ENCODE measurements at regions not wholly inside any gene's neighbourhood (a gene's known extent, or its start where the extent isn't known, plus 50 kb on each side); places are given as distances from the start of the nearest gene placed in this dataset.

GRCh38 chr5:25009063-25009462, 364.3 kb upstream of the CDH10 start:
- H3K36me3 ChIP-seq (ENCODE audit: control insufficient read depth in 2 of 4, insufficient read depth in 4 of 4, low read length in 3 of 4): no peaks in the 10 kb centered on the region
- H4K20me1 ChIP-seq (replicated peaks in 1 of 2; ENCODE audit: control insufficient read depth in 1 of 2, insufficient read depth in 2 of 2, low read length in 2 of 2): no peaks in the 10 kb centered on the region
- no peak overlapping the region for H4K5ac ChIP-seq (ENCODE audit: insufficient read length, low read depth, low read length)
- H2BK12ac ChIP-seq (ENCODE audit: low read depth, low read length): no peak overlapping the region
- H3K9me3 ChIP-seq (ENCODE audit: insufficient read depth in 2 of 2, low read depth in 1 of 2, low read length in 1 of 2): no peaks in the 10 kb centered on the region
- POLR2A ChIA-PET (ENCODE audit: partially characterized antibody): no interaction called here
- no peaks in the 10 kb centered on the region for H3K4me1 ChIP-seq (replicated peaks in 1 of 4; ENCODE audit: control insufficient read depth in 3 of 4, insufficient read depth in 4 of 4, low read length in 3 of 4)
- H3K23ac ChIP-seq (ENCODE audit: insufficient read length): no peak overlapping the region
- no peak overlapping the region for H4K91ac ChIP-seq (replicated peaks; ENCODE audit: insufficient read length, low read length)
- no peak overlapping the region for H3K56ac ChIP-seq (replicated peaks; ENCODE audit: insufficient read length, low read depth, low read length)
- no peak for DNase-seq (ENCODE audit: low read depth in 1 of 2, low spot score in 2 of 2)
- H2AK5ac ChIP-seq (ENCODE audit: low read depth, low read length): no peak overlapping the region
- H2AFZ ChIP-seq (ENCODE audit: low read length): no peak overlapping the region
- no peak overlapping the region for H3K4ac ChIP-seq (replicated peaks; ENCODE audit: insufficient read length, low read depth, low read length)
- no peak overlapping the region for H3K4me3 ChIP-seq (ENCODE audit: extremely low read depth in 1 of 4, insufficient read depth in 2 of 4, low read depth in 3 of 4, low read length in 4 of 4)
- CTCF ChIA-PET (ENCODE audit: partially characterized antibody): interaction anchor here (0.7 to 2.4 kb wide), 6 partner anchors 9 to 416 kb away, joined by 3 to 12 read pairs (median 3); no protein-coding TSS in a partner anchor
- no peak overlapping the region for H3K18ac ChIP-seq (ENCODE audit: extremely low read depth, low read length)
- no peak overlapping the region for H3K4me2 ChIP-seq (ENCODE audit: insufficient read depth in 1 of 2, low read depth in 2 of 2, low read length in 2 of 2)
- H2BK120ac ChIP-seq (replicated peaks; ENCODE audit: low read depth, low read length): no peak overlapping the region
- H3K14ac ChIP-seq (ENCODE audit: insufficient read length): no peak overlapping the region
- no peak overlapping the region for H2BK20ac ChIP-seq (ENCODE audit: low read length)
- no peak overlapping the region for H4K8ac ChIP-seq (ENCODE audit: extremely low read depth, insufficient read depth, low read length)
- no peaks in the 10 kb centered on the region for H3K79me1 ChIP-seq (ENCODE audit: low read depth, low read length)
- no peak overlapping the region for H3K9ac ChIP-seq (replicated peaks in 1 of 4; ENCODE audit: extremely low read depth in 1 of 4, low read depth in 3 of 4, low read length in 3 of 4)
- TF ChIP-seq CTBP2 (IDR thresholded peaks at IDR 0.05; ENCODE audit: borderline replicate concordance, insufficient read depth, insufficient read length, low read length): no peak
- TF ChIP-seq BRCA1 (IDR thresholded peaks at IDR 0.05; ENCODE audit: low read depth, low read length): no peak
- TF ChIP-seq USF2 (IDR thresholded peaks at IDR 0.05; ENCODE audit: low read length): no peak
- TF ChIP-seq TAF1 (IDR thresholded peaks at IDR 0.05; ENCODE audit: low read depth, low read length): no peak
- TF ChIP-seq GTF2F1 (IDR thresholded peaks at IDR 0.05; ENCODE audit: borderline replicate concordance, low read depth, low read length): no peak
- no peak for TF ChIP-seq SP2 (IDR thresholded peaks at IDR 0.05; ENCODE audit: low read length)
- no peak for TF ChIP-seq CBX8 (IDR thresholded peaks at IDR 0.05; ENCODE audit: borderline replicate concordance, low read depth, low read length)
- no peak for TF ChIP-seq MAX (IDR thresholded peaks at IDR 0.05)
- TF ChIP-seq ATF2 (IDR thresholded peaks at IDR 0.05; ENCODE audit: low read length): no peak
- no peak for TF ChIP-seq HDAC2 (IDR thresholded peaks at IDR 0.05; ENCODE audit: borderline replicate concordance in 1 of 2, low read depth in 2 of 2, low read length in 2 of 2)
- no peak for TF ChIP-seq KDM5A (IDR thresholded peaks at IDR 0.05; ENCODE audit: low read length)
- no peak overlapping the region for H3K27ac ChIP-seq (ENCODE audit: low read depth, low read length)
- no peak for FAIRE-seq
- 92% methylated on average over 9 of the region's 9 CpGs; no CpG with 5 or more reads in 1 of the 2 experiments for WGBS, 2 experiments (ENCODE audit: extremely low coverage in 1 of 2, insufficient coverage in 1 of 2, insufficient read length in 1 of 2, insufficient replicate concordance in 2 of 2, low coverage in 1 of 2, low lambda C conversion rate in 2 of 2, missing lambda C conversion rate in 1 of 2)
- no peaks in the 10 kb centered on the region for H3K23me2 ChIP-seq (ENCODE audit: low read depth, low read length)
- H2BK5ac ChIP-seq (ENCODE audit: low read depth, low read length): no peak overlapping the region
- H3K79me2 ChIP-seq (ENCODE audit: control insufficient read depth in 1 of 2, insufficient read depth in 2 of 2, low read length in 2 of 2): no peaks in the 10 kb centered on the region
- H2BK15ac ChIP-seq (ENCODE audit: low read length): no peak overlapping the region
- no peaks in the 10 kb centered on the region for H3K27me3 ChIP-seq (replicated peaks in 1 of 4; ENCODE audit: control insufficient read depth in 3 of 4, extremely low read depth in 1 of 4, insufficient read depth in 3 of 4, low read length in 3 of 4)

Measured in H1 (cell line).